ENCODE measurements at regions not wholly inside any gene's neighbourhood (a gene's known extent, or its start where the extent isn't known, plus 50 kb on each side); places are given as distances from the start of the nearest gene placed in this dataset.
"Not testable (repeated sequence)": the region's sequence is repeated elsewhere in the genome, so short reads cannot be mapped to it uniquely, and the experiment has no call there.

GRCh38 chr13:88840085-88840484 is 1168.9 kb downstream of the SLITRK5 start:
- no peak for DNase-seq

- DNase-seq: not testable (repeated sequence)
Measured at GRCh38 chr13:88852293-88852692, 1181.1 kb downstream of the SLITRK5 start.

GRCh38 chr13:88857256-88857655 is 1186.1 kb downstream of the SLITRK5 start:
- DNase-seq: no peak

- DNase-seq: no peak
Measured at GRCh38 chr13:88862095-88862620, 1191.0 kb downstream of the SLITRK5 start.

- no peak for DNase-seq
Measured at GRCh38 chr13:88863116-88863515, 1191.9 kb downstream of the SLITRK5 start.

- no peak for DNase-seq
Measured at GRCh38 chr13:88866195-88866594, 1195.0 kb downstream of the SLITRK5 start.

GRCh38 chr13:88883741-88884140 is 1212.6 kb downstream of the SLITRK5 start:
- no peak for DNase-seq

GRCh38 chr13:88887045-88887662 is 1216.0 kb downstream of the SLITRK5 start:
- DNase-seq: no peak

- no peak for DNase-seq
Measured at GRCh38 chr13:88895261-88895941, 1224.2 kb downstream of the SLITRK5 start.

GRCh38 chr13:88896466-88896865 is 1225.3 kb downstream of the SLITRK5 start:
- DNase-seq: no peak

- peak in 4 of 56 donors; percentile 1 to 14 (median 7) for DNase-seq
Measured at GRCh38 chr13:88908961-88909441, 1237.8 kb downstream of the SLITRK5 start.

GRCh38 chr13:88919970-88920628 is 1248.9 kb downstream of the SLITRK5 start:
- DNase-seq: no peak

- no peak for DNase-seq
Measured at GRCh38 chr13:88925954-88926353, 1254.8 kb downstream of the SLITRK5 start.

- no peak for DNase-seq
Measured at GRCh38 chr13:88926890-88927502, 1255.8 kb downstream of the SLITRK5 start.

GRCh38 chr13:88932950-88933349 is 1261.8 kb downstream of the SLITRK5 start:
- DNase-seq: no peak

GRCh38 chr13:88937384-88937783 is 1266.2 kb downstream of the SLITRK5 start:
- DNase-seq: no peak

- DNase-seq: no peak
Measured at GRCh38 chr13:88945793-88946192, 1274.6 kb downstream of the SLITRK5 start.

- DNase-seq: no peak
Measured at GRCh38 chr13:88948501-88948900, 1277.3 kb downstream of the SLITRK5 start.

- no peak for DNase-seq
Measured at GRCh38 chr13:88958821-88959220, 1287.7 kb downstream of the SLITRK5 start.

- DNase-seq: no peak
Measured at GRCh38 chr13:88976466-88976865, 1305.3 kb downstream of the SLITRK5 start.

- no peak for DNase-seq
Measured at GRCh38 chr13:88978607-88979006, 1307.4 kb downstream of the SLITRK5 start.
